HG02610 (cell line): ENCODE measurements at regions not wholly inside any gene's neighbourhood (a gene's known extent, or its start where the extent isn't known, plus 50 kb on each side); places are given as distances from the start of the nearest gene placed in this dataset.

Source experiments
- ATAC-seq: cut with Tn5 transposase; IDR thresholded peaks from one replicate; pipeline ENCODE4 v1.9.1; 2021; ENCODE audit warnings: mild to moderate bottlenecking, moderate library complexity; ENCODE audit not compliant: unreplicated experiment

- ATAC-seq, result no peak
These were observed 237.5 kb downstream of the COG6 start for GRCh38 chr13:39892721-39893685.

DNA sequence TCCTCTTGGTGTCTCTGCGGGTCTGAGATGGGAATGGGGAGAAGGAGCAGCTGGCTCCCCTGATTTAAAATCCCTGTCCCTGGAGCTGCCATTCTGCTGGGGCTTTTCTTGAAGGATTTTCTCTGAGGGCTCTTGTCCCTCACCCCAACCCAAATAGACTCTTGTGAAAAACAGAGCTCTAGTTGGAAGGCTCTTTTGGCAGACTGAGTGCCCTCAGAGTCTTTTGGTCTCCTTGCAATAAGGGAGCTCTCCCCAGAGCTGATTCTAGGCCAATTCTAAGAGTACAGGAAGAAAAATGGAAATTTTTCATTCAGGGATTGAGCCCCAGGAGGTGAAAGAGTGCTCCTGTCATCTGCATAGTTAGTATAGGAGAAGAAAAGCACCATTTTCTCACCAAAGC, 238.3 kb downstream of the COG6 start:
- ATAC-seq, result no peak

GRCh38 chr13:39894586-39894985, 239.1 kb downstream of the COG6 start:
- ATAC-seq, result no peak

GRCh38 chr13:39895254-39895653, 239.8 kb downstream of the COG6 start:
- no peak for ATAC-seq

- ATAC-seq, result no peak
These were observed 242.2 kb downstream of the COG6 start for GRCh38 chr13:39897636-39898035.

DNA sequence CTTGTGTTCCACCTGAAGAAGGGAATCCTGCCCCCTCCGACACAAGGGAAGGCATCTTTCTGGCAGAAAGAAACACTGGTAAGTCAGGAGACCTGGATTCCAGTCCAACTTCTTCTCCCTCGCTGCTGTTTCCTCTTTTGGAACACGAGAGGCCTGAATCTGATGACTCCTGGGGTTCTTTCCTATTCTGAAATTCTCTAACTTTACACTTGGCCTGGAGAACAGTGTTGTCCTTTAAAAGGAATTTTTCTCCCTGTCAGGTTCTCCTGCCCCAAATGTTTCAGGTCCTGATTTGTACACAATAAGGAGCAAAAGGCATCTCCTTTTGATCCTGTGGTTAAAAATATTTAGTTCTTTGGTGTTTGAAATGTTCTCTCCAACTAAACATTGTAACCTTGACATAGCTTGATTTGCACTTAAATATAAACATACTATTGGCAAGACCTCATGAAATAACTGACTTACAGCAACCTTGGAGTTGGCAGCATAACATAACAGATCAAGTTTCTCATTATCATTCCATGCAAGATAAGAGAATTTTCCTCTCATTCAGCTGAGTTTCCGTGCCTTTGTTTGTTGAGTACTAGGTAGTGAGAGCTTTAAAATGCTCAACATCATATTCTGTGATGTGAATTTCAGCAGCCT, 244.8 kb downstream of the COG6 start:
- no peak for ATAC-seq

DNA sequence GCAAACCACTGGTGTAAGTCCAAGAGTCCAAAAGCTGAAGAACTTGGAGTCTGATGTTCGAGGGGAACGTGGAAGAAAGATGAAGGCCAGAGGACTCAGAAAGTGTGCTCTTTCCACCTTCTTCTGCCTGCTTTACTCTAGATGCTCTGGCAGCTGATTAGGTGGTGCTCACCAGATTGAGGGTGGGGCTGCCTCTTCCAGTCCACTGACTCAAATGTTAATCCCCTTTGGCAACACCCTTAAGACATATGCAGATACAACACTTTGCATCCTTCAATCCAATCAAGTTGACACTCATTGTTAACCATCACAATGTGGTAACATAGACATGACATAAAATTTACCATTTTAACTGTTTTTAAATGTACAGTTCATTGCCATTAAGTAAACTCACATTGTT, 249.5 kb downstream of the COG6 start:
- ATAC-seq, result no peak

DNA sequence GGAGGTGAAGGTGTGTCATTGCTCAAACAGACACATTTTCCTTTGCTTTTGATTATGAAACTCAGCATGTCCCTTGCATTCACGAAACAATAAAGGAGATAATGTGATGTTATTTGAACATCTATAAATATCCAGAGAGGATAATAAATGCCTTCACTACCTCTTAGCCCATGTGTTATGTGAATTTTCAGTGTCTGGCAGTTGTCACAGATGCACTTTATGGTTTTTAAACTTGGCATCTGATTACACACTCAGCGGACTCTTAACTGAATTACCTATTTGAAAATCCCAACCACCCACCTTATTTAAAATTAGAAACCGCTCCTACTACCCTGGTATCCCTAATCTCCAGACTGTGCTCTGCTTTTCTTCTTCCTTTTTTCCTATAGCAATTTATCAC, 254.2 kb downstream of the COG6 start:
- ATAC-seq, result no peak

DNA sequence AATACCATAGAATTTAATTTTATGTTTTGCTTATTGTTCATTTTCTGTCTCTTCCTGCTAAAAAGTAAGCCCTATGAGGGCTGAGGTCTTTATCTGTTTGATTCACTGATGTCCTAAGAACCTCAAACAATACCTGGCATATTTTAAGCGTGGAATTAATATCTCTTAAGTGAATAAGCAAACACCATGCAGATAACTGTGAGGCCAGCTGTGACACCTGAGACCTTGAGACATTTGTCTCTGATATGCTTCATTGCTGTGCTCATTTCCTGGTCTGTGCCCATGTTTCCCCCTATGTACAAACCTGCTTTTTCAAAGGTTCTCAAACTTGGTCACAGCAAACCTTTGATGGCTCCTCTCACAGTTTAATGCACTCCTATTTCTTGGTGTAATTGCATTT, 254.6 kb downstream of the COG6 start:
- no peak for ATAC-seq

GRCh38 chr13:39910833-39911232, 255.4 kb downstream of the COG6 start:
- no peak for ATAC-seq

DNA sequence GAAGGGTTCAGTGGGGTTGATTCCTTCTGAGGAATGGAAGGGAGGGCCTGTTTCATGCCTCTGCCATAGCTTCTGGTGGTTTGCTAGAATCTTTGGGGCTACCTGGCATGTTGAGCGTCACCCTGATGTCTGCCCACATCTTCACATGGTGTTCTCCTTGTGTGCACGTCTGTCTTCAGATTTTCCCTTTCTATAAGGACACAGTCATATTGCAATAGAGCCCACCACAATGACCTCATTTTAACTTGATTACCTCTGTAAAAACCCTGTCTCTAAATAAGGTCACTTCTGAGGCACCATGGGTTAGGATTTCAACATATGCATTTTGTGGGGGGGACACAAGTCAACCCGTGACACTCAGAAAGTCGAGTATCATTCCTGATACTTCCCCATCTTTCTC, 257.9 kb downstream of the COG6 start:
- no peak for ATAC-seq

- no peak for ATAC-seq
These were observed 258.5 kb downstream of the COG6 start for GRCh38 chr13:39913928-39914327.

DNA sequence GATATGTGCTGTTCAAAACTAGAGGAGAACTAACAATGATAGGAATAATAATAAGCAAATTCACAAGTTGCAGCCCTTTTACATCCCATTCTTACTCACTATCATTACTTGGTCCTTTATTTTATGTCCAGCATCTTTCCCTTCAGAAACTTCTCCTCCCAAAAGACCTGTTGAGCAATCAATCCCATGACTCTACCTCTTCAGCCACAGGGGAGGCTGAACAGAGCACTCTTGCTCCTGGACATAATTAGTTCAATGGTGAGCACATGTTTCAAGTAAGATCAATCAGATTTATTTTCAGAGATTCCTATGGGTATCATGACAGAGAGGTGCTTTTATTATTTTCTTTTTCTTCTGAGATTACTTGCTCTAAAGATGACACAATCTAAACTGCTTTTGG, 260.0 kb downstream of the COG6 start:
- no peak for ATAC-seq

- ATAC-seq, result no peak
These were observed 260.9 kb downstream of the COG6 start for GRCh38 chr13:39916330-39916729.

DNA sequence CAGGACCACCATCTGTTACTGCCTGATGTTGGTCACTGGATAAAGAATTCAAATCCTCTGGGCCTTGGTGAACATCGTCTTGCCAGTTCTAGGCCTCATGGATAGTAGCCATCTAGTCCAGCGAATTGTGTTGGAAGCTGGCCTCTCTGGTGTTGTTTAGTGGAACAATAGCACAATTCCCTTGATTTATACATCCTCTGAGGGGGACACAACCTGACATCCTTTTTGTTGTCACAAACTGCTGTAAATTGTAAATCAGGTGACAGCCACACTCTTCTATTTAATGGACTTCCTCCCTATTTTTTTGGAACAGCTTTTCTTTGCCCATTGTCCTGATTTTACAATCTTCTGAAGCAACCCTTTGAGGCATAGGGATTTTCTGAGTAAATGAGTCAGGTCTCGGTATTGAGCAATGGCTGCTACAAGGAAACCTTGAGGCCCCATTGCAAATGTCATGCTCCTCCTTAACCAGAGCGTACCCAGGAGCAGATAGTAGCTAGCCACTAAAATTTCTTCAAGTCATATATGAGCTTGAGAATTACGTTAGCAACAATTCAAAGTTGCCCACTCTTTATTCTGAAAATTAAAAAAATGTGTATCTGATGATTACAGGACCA, 263.3 kb downstream of the COG6 start:
- ATAC-seq, result no peak

DNA sequence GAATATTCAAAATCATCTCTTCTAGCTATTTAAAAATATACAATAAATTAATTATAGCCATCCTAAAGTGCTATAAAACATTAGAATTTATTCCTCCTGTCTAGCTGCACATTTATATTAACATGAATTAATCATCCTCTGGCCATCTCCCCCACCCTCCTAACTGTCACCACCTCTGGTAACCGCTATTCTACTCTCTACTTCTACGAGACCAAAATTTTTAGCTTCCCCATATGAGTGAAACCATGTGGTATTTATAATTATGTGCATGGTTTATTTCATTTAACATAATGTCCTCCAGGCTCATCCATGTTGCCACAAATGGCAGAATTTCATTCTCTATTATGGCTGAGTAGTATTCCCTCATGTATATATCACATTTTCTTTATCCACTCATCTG, 265.2 kb downstream of the COG6 start:
- no peak for ATAC-seq

- no peak for ATAC-seq
These were observed 270.9 kb downstream of the COG6 start for GRCh38 chr13:39926345-39926744.

DNA sequence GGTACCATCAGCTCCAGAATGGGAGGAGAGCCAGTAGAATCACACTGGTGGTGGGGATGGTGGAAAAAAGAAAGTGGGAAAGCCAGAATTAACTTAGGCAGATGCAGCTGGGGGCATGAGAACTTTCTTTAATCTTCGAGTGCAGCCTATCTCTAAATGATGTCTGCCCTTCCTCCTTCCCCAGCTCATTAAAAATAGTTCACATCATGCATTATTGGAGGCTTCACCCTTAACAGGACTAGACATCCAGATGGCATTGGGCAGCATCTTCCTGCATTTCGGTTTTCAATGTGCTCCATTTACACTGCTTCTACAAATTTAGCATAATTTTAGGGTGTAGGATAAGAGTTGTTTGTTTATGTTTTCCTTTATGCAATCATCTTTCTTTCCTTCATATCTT, 272.8 kb downstream of the COG6 start:
- ATAC-seq, result no peak

DNA sequence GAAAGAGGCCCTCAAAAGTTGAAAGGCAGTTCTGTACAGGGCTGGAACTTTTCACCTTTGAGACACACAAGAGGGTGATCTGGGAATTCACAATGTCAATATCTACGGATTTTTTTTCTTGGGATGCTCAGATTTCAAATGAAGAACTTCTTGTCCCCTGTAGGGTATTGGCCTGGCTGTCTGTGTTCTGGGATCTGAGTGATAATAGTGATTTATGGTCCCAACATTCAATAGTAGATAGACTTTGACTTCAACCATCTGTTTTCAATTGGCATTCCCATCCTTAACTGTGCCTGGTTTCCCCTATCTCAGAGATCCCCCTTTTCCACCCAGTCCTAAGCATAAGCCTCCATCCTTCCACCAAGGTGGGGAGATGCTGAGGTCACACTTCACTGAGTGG, 274.1 kb downstream of the COG6 start:
- no peak for ATAC-seq

- ATAC-seq, result no peak
These were observed 274.6 kb downstream of the COG6 start for GRCh38 chr13:39930060-39930459.

DNA sequence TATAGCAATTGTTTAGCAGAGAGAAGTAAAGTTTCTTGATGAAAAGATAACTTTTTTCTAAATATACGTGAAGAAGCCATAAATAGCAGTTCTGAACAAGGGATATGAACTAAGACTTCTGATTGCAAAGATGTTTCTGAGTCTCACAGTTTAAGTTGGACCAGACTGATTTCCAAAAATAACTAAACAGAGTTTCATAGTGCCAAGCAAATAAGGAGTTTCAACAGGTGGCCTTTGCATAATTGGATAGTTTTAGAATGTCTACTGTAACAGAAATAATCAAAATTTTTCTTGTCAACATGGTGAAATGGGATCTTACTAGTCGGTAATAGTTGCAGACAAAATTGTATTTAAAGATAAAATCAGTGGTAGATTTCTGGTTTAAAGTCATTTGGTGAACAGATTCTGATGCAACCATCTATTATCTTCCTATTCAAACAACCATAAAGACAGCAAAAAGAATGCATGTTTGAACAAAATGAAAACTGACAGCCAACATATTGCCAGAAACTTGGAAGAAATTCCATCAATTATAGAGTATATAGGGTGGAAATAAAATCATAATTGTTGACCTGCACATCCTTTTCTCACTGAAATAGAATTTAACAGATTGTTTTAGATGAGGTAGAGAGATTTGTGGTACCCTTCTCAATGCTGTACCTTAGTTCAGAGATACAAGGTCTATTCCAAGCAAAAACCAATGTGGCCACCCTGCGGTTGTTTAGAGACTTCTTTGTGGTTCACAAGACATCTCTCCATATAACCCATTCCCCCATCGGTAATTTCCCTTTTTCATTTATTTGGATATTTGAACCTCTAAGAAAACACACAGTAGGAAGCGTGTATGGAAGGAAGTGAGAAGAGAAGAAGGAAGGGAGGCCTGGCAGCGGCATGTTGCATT, 275.3 kb downstream of the COG6 start:
- ATAC-seq, result no peak
